Fibroblast of mammary gland (primary cell): ENCODE measurements at regions not wholly inside any gene's neighbourhood (a gene's known extent, or its start where the extent isn't known, plus 50 kb on each side); places are given as distances from the start of the nearest gene placed in this dataset.
A peak's percentile ranks its signal among the peaks of the same experiment; 100 is the strongest.
"Not testable (repeated sequence)": the region's sequence is repeated elsewhere in the genome, so short reads cannot be mapped to it uniquely, and the experiment has no call there.

ENCODE experiments used
- DNase-seq: peaks from one replicate; pipeline ENCODE4 v3.0.0-alpha.2; 2010; ENCODE audit warnings: low read depth
- H3K4me3 ChIP-seq: 2 replicates; pipeline ENCODE4 v1.5.1; 2011; ENCODE audit warnings: low read depth, mild to moderate bottlenecking, low read length, moderate library complexity; ENCODE audit not compliant: control insufficient read depth
- TF ChIP-seq, protein P1 (sequence below): conservative IDR thresholded peaks from 2 replicates; pipeline ENCODE4 v1.5.1; 2011; ENCODE audit warnings: low read depth, low read length, inconsistent platforms; ENCODE audit not compliant: control insufficient read depth, insufficient read depth

DNA sequence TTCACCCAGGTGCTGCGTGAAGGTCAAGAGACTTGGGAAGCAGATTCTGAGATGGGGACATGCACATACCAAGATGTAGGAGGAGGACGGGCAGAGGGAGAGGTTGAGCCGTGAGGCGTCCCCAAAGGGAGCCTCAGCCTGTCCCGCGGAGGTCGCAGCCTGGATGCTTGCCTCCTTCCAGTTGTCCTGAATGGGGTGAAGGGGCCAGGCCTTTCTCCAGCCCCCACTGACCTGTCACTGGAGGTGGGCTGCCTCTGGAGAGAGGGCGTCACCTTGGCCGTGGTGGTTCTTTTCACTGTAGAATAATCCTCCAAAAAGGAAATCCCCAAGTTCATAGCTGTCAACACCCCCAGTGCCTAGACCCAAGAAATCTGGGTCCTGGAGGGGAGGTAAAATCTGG is 283.0 kb upstream of the VSTM2A start:
- DNase-seq = no peak
- TF ChIP-seq, protein P1, sequence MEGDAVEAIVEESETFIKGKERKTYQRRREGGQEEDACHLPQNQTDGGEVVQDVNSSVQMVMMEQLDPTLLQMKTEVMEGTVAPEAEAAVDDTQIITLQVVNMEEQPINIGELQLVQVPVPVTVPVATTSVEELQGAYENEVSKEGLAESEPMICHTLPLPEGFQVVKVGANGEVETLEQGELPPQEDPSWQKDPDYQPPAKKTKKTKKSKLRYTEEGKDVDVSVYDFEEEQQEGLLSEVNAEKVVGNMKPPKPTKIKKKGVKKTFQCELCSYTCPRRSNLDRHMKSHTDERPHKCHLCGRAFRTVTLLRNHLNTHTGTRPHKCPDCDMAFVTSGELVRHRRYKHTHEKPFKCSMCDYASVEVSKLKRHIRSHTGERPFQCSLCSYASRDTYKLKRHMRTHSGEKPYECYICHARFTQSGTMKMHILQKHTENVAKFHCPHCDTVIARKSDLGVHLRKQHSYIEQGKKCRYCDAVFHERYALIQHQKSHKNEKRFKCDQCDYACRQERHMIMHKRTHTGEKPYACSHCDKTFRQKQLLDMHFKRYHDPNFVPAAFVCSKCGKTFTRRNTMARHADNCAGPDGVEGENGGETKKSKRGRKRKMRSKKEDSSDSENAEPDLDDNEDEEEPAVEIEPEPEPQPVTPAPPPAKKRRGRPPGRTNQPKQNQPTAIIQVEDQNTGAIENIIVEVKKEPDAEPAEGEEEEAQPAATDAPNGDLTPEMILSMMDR = no peak
- H3K4me3 ChIP-seq = no peak overlapping the region

DNA sequence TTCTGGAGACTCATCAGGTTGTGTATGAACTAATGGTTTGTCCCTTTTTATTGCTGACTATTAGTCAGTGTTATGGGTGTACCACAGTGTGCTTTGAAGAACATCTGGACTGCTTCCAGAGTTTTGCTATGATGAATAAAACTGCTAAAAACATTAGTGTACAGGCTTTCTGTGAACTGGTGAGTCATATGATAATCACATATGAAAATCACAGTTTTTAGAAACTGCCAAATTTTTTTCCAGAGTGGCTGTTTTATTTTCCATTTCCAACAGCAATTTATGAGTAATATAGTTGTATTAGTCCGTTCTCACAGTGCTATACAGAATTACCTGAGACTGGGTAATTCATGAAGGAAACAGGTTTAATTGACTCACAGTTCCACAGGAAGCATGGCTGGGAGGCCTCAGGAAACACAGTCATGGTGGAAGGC is 281.2 kb upstream of the VSTM2A start:
- TF ChIP-seq, protein P1 = no peak
- peak; percentile 97 for DNase-seq
- H3K4me3 ChIP-seq = no peak overlapping the region

DNA sequence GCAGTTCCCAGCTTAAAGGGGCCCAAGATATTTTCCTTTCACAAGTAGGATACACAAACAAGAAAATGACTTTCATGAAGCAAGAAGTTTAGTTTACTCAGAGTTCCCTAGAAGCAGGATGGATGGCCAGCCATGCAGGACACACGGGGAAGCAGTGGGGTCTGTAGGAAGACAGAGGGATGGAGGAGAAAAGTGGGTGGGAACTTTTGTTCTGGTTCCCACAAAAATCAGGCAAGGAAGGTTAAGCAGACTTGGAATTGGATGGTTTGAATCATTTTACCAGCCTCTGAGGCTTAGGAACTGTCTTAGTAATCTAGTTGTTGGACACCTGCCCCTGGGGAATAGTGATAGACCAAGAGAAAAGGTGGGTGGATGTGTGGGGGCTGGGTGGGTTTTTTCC is 263.3 kb upstream of the VSTM2A start:
- H3K4me3 ChIP-seq = no peak overlapping the region
- TF ChIP-seq, protein P1 = no peak
- no peak for DNase-seq

DNA sequence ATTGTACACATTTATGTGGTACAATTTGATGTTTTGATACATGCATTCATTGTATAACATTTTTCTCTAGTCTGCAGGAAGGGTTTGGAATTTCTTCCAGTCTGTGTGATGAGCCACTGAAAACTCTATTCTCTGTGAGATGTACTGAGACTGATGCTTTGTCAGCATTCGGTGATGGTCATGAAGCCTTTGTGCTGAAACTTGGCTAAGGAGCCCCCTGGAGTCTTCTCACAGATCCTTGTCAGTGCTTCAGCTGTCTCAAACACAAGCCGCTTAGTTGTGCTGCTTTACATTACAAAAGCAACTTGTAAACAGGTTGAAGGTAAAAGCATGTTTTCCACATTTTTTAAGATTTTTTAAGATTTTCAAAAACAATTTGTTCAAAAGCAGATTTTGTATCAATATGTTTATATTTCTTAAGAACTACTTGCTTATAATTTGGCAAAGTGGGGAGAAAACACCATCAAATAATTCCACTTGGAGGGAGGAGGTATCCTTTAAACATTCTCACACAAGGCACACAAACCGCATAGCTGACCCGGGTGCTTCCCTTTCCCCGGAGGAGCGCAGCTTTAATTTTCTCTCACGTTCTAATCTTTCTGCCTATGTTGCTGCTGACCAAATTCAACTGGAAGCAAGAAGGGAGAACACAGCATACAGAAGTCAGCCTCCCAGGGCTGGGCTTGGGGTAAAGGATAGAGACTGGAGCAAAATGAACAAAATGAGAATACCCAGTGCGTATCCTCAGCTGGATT is 249.8 kb upstream of the VSTM2A start:
- no peak overlapping the region for H3K4me3 ChIP-seq
- DNase-seq = no peak
- TF ChIP-seq, protein P1 = no peak

DNA sequence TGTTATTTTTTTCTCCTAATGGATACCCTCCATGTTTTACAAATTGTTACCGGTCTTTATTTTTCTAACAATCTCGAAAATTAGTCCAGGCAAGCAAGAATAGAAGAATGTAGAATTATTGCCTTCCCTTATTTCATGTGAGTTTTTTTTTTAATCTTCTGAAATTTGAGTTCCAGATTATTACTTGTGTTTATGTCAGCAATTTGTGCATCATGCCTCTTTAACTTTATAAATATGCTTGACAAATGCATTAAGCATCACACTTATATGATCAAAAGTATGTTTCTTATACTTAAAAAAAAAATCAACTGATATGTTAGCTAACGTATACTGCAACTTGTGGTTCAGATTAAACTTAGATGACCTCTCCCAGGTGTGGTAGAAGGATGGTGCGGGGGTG is 242.7 kb upstream of the VSTM2A start:
- H3K4me3 ChIP-seq = no peak overlapping the region
- TF ChIP-seq, protein P1 = no peak
- DNase-seq = no peak

DNA sequence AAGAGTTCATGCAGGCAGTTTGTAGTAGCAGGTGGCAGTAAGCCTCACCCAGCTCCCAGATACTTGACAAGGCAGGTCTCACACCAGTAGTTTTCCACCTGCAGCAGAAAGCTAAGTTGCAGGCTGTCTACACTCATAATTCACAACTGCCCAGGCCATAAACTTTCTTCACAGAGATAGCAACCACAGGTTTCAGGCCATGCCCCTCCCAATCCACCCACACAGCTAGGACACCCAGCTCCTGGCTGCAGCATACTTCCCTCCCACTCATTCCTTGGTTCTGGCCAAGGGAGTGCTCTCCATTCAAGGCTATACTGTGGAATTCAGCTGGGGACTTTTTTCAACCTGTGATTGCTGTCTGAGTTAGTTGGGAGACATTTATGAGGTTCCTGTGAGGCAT is 226.2 kb upstream of the VSTM2A start:
- not testable (repeated sequence) for DNase-seq, H3K4me3 ChIP-seq

DNA sequence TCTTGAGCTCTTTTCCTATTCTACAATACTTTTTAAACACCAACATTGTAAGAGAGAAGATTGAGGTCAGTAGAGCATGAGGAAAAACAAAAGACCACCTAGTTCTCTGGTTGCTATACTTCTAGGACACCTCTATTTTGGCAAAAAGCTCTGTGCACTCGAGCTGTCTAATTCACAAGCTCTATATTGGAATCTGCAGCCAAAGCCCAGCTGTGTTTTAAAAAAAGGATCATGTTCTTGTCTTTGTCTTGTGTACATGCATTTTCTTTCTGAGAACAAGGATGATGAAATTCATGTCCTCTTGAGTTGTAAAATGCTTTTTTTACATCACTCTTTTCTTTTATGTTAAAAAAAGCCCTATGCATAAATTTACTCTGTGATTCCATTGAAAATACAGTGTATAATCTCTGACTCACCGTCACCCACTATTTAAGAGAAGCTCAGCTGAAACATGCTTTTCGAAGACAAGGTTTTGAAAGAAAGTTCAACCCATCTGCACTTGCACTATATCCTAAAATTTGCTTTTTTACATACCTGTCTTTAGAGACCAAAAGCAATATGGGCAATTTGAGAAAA is 215.5 kb upstream of the VSTM2A start:
- DNase-seq = no peak
- H3K4me3 ChIP-seq = no peak overlapping the region
- TF ChIP-seq, protein P1 = no peak
